ENCODE measurements at regions not wholly inside any gene's neighbourhood (a gene's known extent, or its start where the extent isn't known, plus 50 kb on each side); places are given as distances from the start of the nearest gene placed in this dataset.

DNA sequence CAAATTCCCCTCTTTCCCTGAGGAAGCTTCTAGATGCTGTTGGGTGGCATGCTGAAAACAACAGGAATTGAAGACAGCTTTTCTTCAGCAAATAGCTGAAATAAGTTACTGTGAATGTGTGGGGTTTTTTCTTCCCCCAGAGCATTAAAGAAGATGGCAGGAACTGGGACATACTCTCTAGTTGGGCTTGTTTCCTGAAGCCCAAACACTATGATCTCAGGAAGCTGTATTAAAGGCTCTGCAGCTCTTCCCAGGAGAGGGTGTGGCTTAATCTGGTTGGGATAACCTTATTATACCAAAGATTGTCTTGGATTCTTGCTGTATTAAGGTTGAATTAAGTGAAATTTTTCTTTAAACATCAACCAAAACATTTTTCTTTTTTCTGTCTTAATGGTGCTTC is 64.9 kb upstream of the LMO4 start:
- Histone ChIP-seq H3K4me1 (ENCODE audit: control insufficient read depth in 1 of 2, insufficient read depth in 2 of 2, low read depth in 1 of 2, low read length in 1 of 2) (no peaks in the 10 kb centered on the region), H3K9ac (no peak overlapping the region), H3K27ac (ENCODE audit: low read depth in 2 of 2, low read length in 1 of 2) (no peak overlapping the region), H3K79me2 (ENCODE audit: insufficient read depth) (no peaks in the 10 kb centered on the region), H3K4me3 (ENCODE audit: low read depth in 2 of 2, low read length in 1 of 2) (no peak overlapping the region), H3K4me2 (no peak overlapping the region), H3K36me3 (replicated peaks in 1 of 2; ENCODE audit: control insufficient read depth in 1 of 2, insufficient read depth in 2 of 2, low read length in 1 of 2) (no peaks in the 10 kb centered on the region), H3K27me3 (ENCODE audit: insufficient read depth) (no peaks in the 10 kb centered on the region; the same call in none of the 2 replicates), H2AFZ (ENCODE audit: low read depth) (no peak overlapping the region), H3F3A (replicated peaks; ENCODE audit: insufficient read depth) (no peaks in the 10 kb centered on the region), H4K20me1 (ENCODE audit: insufficient read depth) (no peaks in the 10 kb centered on the region), H3K9me3 (no peaks in the 10 kb centered on the region), H3K9me2 (no peaks in the 10 kb centered on the region)
- POLR2A ChIA-PET = no interaction called here
- TF ChIP-seq TEAD4 (IDR thresholded peaks at IDR 0.05; ENCODE audit: borderline replicate concordance, insufficient read depth) (no peak), EP300 (IDR thresholded peaks at IDR 0.05; ENCODE audit: borderline replicate concordance in 1 of 2, low read depth in 1 of 2, low read length in 1 of 2) (no peak)
- no peak for DNase-seq
- CTCF ChIA-PET = no interaction called here

DNA sequence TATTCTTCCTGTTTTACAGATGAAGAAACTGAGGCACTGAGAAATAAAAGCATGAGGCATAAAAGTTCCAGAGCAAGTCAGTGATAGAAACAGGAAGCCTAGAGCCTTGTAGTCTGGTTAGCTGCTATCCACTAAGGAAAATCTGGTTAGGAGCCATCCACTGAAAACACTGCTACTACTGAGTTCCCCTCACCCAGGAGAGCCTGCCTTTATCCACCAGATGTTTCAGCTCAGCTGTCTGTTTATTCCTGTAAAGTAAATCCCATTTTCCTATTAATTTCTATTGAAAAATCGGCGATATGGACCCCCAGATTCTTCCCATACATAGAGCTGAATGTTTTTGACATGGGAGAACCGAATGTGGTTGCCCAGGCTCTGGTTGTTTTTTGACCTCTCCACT is 63.7 kb upstream of the LMO4 start:
- DNase-seq = no peak
- TF ChIP-seq GATA2 (CRISPR knock-in tag; IDR thresholded peaks at IDR 0.05) = no peak
- TF ChIP-seq, protein P1, sequence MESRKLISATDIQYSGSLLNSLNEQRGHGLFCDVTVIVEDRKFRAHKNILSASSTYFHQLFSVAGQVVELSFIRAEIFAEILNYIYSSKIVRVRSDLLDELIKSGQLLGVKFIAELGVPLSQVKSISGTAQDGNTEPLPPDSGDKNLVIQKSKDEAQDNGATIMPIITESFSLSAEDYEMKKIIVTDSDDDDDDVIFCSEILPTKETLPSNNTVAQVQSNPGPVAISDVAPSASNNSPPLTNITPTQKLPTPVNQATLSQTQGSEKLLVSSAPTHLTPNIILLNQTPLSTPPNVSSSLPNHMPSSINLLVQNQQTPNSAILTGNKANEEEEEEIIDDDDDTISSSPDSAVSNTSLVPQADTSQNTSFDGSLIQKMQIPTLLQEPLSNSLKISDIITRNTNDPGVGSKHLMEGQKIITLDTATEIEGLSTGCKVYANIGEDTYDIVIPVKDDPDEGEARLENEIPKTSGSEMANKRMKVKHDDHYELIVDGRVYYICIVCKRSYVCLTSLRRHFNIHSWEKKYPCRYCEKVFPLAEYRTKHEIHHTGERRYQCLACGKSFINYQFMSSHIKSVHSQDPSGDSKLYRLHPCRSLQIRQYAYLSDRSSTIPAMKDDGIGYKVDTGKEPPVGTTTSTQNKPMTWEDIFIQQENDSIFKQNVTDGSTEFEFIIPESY (IDR thresholded peaks at IDR 0.05; ENCODE audit: borderline replicate concordance, low read depth) = no peak
- no peaks in the 10 kb centered on the region for H3K79me2 ChIP-seq (ENCODE audit: insufficient read depth)
- 14% methylated on average over 3 of the region's 3 CpGs for WGBS (ENCODE audit: low lambda C conversion rate)
- ChIA-PET POLR2A (no interaction called here), CTCF (no interaction called here)
- no peaks in the 10 kb centered on the region for H3K4me1 ChIP-seq (ENCODE audit: control insufficient read depth in 1 of 2, insufficient read depth in 2 of 2, low read depth in 1 of 2, low read length in 1 of 2)
- H3K9me3 ChIP-seq = no peaks in the 10 kb centered on the region
- no peak overlapping the region for H3K4me2 ChIP-seq
- no peak overlapping the region for H2AFZ ChIP-seq (ENCODE audit: low read depth)
- H3F3A ChIP-seq (replicated peaks; ENCODE audit: insufficient read depth) = no peaks in the 10 kb centered on the region
- no peaks in the 10 kb centered on the region for H4K20me1 ChIP-seq (ENCODE audit: insufficient read depth)
- H3K9me2 ChIP-seq = no peaks in the 10 kb centered on the region
- no peaks in the 10 kb centered on the region; the same call in none of the 2 replicates for H3K27me3 ChIP-seq (ENCODE audit: insufficient read depth)
- no peaks in the 10 kb centered on the region for H3K36me3 ChIP-seq (replicated peaks in 1 of 2; ENCODE audit: control insufficient read depth in 1 of 2, insufficient read depth in 2 of 2, low read length in 1 of 2)
- H3K27ac ChIP-seq (ENCODE audit: low read depth in 2 of 2, low read length in 1 of 2) = no peak overlapping the region
- no peak overlapping the region for H3K4me3 ChIP-seq (ENCODE audit: low read depth in 2 of 2, low read length in 1 of 2)
- no peak overlapping the region for H3K9ac ChIP-seq

DNA sequence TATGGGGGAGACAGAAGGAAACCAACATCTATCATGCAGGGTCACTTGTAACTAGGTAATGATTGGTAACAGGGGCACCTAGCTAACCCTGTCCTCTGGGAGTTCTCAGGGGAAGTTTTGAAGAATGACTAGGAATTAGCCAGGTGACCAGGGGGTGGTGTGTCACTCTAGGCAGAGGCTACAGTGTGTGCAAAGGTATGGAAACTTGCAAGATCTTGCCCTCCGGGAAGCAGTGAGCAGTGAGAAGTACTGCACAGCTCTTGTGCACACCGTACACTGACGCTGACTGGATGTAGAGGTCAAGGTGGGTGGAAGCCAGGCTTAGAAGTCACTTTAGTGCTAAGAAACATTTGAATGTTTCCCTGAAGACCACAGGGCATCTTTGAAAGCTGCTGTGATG is 62.9 kb upstream of the LMO4 start:
- WGBS (ENCODE audit: low lambda C conversion rate) = 77% methylated on average over 3 of the region's 3 CpGs
- no peak for DNase-seq
- Histone ChIP-seq H4K20me1 (ENCODE audit: insufficient read depth) (no peaks in the 10 kb centered on the region), H3K36me3 (replicated peaks in 1 of 2; ENCODE audit: control insufficient read depth in 1 of 2, insufficient read depth in 2 of 2, low read length in 1 of 2) (no peaks in the 10 kb centered on the region), H3K9me2 (no peaks in the 10 kb centered on the region), H3K9me3 (no peaks in the 10 kb centered on the region), H3K4me1 (ENCODE audit: control insufficient read depth in 1 of 2, insufficient read depth in 2 of 2, low read depth in 1 of 2, low read length in 1 of 2) (no peaks in the 10 kb centered on the region), H3K4me3 (ENCODE audit: low read depth in 2 of 2, low read length in 1 of 2) (no peak overlapping the region), H3K9ac (no peak overlapping the region), H3K4me2 (no peak overlapping the region), H3K79me2 (ENCODE audit: insufficient read depth) (no peaks in the 10 kb centered on the region), H3K27me3 (ENCODE audit: insufficient read depth) (no peaks in the 10 kb centered on the region; the same call in 1 of the 2 replicates), H2AFZ (ENCODE audit: low read depth) (no peak overlapping the region), H3K27ac (ENCODE audit: low read depth in 2 of 2, low read length in 1 of 2) (no peak overlapping the region), H3F3A (replicated peaks; ENCODE audit: insufficient read depth) (no peaks in the 10 kb centered on the region)
- TF ChIP-seq NRF1 (IDR thresholded peaks at IDR 0.05; ENCODE audit: low read depth, low read length) (no peak), SMC3 (IDR thresholded peaks at IDR 0.05; ENCODE audit: low read depth, low read length) (no peak), ELF1 (IDR thresholded peaks at IDR 0.05) (no peak), TAF1 (IDR thresholded peaks at IDR 0.05; ENCODE audit: borderline replicate concordance, low read depth, low read length) (no peak), RFX5 (IDR thresholded peaks at IDR 0.05; ENCODE audit: low read length) (no peak), JUND (IDR thresholded peaks at IDR 0.05) (no peak), YY1 (IDR thresholded peaks at IDR 0.05; ENCODE audit: low read depth) (no peak), CHD2 (IDR thresholded peaks at IDR 0.05; ENCODE audit: low read length, partially characterized antibody) (no peak), RAD21 (IDR thresholded peaks at IDR 0.05; ENCODE audit: low read length) (no peak), POLR2AphosphoS5 (IDR thresholded peaks at IDR 0.05; ENCODE audit: low read depth, low read length) (no peak), RCOR1 (IDR thresholded peaks at IDR 0.05; ENCODE audit: low read length) (no peak)
- TF ChIP-seq, protein P2, sequence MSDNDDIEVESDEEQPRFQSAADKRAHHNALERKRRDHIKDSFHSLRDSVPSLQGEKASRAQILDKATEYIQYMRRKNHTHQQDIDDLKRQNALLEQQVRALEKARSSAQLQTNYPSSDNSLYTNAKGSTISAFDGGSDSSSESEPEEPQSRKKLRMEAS (IDR thresholded peaks at IDR 0.05; ENCODE audit: low read depth) = no peak
- TF ChIP-seq, protein P3, sequence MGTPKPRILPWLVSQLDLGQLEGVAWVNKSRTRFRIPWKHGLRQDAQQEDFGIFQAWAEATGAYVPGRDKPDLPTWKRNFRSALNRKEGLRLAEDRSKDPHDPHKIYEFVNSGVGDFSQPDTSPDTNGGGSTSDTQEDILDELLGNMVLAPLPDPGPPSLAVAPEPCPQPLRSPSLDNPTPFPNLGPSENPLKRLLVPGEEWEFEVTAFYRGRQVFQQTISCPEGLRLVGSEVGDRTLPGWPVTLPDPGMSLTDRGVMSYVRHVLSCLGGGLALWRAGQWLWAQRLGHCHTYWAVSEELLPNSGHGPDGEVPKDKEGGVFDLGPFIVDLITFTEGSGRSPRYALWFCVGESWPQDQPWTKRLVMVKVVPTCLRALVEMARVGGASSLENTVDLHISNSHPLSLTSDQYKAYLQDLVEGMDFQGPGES (IDR thresholded peaks at IDR 0.05; ENCODE audit: low read depth, low read length) = no peak
- TF ChIP-seq, protein P4, sequence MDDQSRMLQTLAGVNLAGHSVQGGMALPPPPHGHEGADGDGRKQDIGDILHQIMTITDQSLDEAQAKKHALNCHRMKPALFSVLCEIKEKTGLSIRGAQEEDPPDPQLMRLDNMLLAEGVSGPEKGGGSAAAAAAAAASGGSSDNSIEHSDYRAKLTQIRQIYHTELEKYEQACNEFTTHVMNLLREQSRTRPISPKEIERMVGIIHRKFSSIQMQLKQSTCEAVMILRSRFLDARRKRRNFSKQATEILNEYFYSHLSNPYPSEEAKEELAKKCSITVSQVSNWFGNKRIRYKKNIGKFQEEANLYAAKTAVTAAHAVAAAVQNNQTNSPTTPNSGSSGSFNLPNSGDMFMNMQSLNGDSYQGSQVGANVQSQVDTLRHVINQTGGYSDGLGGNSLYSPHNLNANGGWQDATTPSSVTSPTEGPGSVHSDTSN (IDR thresholded peaks at IDR 0.05) = no peak
- TF ChIP-seq, protein P5, sequence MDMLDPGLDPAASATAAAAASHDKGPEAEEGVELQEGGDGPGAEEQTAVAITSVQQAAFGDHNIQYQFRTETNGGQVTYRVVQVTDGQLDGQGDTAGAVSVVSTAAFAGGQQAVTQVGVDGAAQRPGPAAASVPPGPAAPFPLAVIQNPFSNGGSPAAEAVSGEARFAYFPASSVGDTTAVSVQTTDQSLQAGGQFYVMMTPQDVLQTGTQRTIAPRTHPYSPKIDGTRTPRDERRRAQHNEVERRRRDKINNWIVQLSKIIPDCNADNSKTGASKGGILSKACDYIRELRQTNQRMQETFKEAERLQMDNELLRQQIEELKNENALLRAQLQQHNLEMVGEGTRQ (IDR thresholded peaks at IDR 0.05; ENCODE audit: borderline replicate concordance, low read depth, low read length) = no peak
- CTCF ChIA-PET = no interaction called here
- POLR2A ChIA-PET = no interaction called here

Data from SK-N-SH (cell line).